ENCODE measurements at regions not wholly inside any gene's neighbourhood (a gene's known extent, or its start where the extent isn't known, plus 50 kb on each side); places are given as distances from the start of the nearest gene placed in this dataset.

- Histone ChIP-seq H3K9ac (ENCODE audit: low read depth in 1 of 2, low read length in 2 of 2) (no peak overlapping the region), H3K27me3 (ENCODE audit: control insufficient read depth in 4 of 4, insufficient read depth in 4 of 4, low read length in 3 of 4) (peaks cover 0 to 2% (median 0%) of the 10 kb centered on the region in 4 donors), H3K4me3 (ENCODE audit: low read depth in 1 of 3, low read length in 3 of 3) (no peak overlapping the region), H3K9me3 (ENCODE audit: control insufficient read depth in 4 of 4, low read length in 3 of 4) (no peaks in the 10 kb centered on the region), H3K4me1 (ENCODE audit: control insufficient read depth in 4 of 4, insufficient read depth in 4 of 4, low read length in 3 of 4) (no peaks in the 10 kb centered on the region), H3K36me3 (ENCODE audit: control insufficient read depth in 4 of 4, insufficient read depth in 3 of 4, low read depth in 1 of 4, low read length in 3 of 4) (no peaks in the 10 kb centered on the region), H3K27ac (ENCODE audit: low read depth in 1 of 2, low read length in 2 of 2) (no peak overlapping the region)
- TF ChIP-seq HNF4A (conservative IDR thresholded peaks at IDR 0.05) (no peak), MAX (IDR thresholded peaks at IDR 0.05) (no peak), TAF1 (conservative IDR thresholded peaks at IDR 0.05) (no peak)
- 82% methylated on average over 1 of the region's 1 CpG for whole genome bisulfite sequencing
- no peak for DNase-seq (ENCODE audit: low spot score)
Measured at GRCh38 chr12:61452076-61452475, 808.1 kb upstream of the USP15 start.

DNA sequence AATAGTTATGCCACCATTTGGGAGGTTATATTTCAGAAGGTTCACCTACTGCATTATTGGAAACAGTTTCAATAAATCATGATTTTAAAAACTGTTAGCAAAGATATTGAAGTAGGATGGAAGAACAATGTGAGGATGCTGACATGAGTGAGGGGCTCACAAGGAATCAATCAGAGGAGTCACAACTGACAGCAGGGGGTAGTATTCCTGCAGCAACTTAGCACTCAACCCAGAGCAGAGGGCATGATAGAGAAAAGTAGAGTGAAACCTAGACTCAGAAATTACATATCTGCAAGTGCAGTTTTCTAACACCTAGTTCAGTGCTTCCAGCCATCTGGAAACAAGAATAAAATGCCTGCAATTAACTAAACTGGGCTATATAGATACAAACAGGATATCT lies 772.5 kb upstream of the USP15 start:
- DNase-seq (ENCODE audit: low spot score), result no peak
- H3K27me3 ChIP-seq (ENCODE audit: control insufficient read depth in 4 of 4, insufficient read depth in 4 of 4, low read length in 3 of 4), result no peaks in the 10 kb centered on the region
- H3K4me1 ChIP-seq (ENCODE audit: control insufficient read depth in 4 of 4, insufficient read depth in 4 of 4, low read length in 3 of 4), result no peaks in the 10 kb centered on the region
- no peak overlapping the region for H3K9ac ChIP-seq (ENCODE audit: low read depth in 1 of 2, low read length in 2 of 2)
- no peak overlapping the region for H3K27ac ChIP-seq (ENCODE audit: low read depth in 1 of 2, low read length in 2 of 2)
- no peaks in the 10 kb centered on the region for H3K36me3 ChIP-seq (ENCODE audit: control insufficient read depth in 4 of 4, insufficient read depth in 3 of 4, low read depth in 1 of 4, low read length in 3 of 4)
- H3K9me3 ChIP-seq (ENCODE audit: control insufficient read depth in 4 of 4, low read length in 3 of 4), result no peaks in the 10 kb centered on the region
- no peak for TF ChIP-seq SP1 (IDR thresholded peaks at IDR 0.05)
- TF ChIP-seq RAD21 (IDR thresholded peaks at IDR 0.05), result no peak
- no peak for TF ChIP-seq RXRA (IDR thresholded peaks at IDR 0.05)
- TF ChIP-seq TAF1 (conservative IDR thresholded peaks at IDR 0.05), result no peak
- no peak for TF ChIP-seq HNF4G (IDR thresholded peaks at IDR 0.05)
- no peak for TF ChIP-seq GABPA (IDR thresholded peaks at IDR 0.05 in 1 of 2, conservative IDR thresholded peaks at IDR 0.05 in 1 of 2)
- no peak for TF ChIP-seq FOXA1 (IDR thresholded peaks at IDR 0.05)
- TF ChIP-seq ATF3 (IDR thresholded peaks at IDR 0.05), result no peak
- no peak for TF ChIP-seq REST (IDR thresholded peaks at IDR 0.05)
- no peak for TF ChIP-seq NR2F2 (IDR thresholded peaks at IDR 0.05)
- H3K4me3 ChIP-seq (ENCODE audit: low read depth in 1 of 3, low read length in 3 of 3), result no peak overlapping the region

- TF ChIP-seq ZBTB33 (IDR thresholded peaks at IDR 0.05) (no peak), SP1 (IDR thresholded peaks at IDR 0.05) (no peak)
- H3K36me3 ChIP-seq (ENCODE audit: control insufficient read depth in 4 of 4, insufficient read depth in 3 of 4, low read depth in 1 of 4, low read length in 3 of 4), result no peaks in the 10 kb centered on the region
Measured at GRCh38 chr12:61490526-61491498, 769.4 kb upstream of the USP15 start.

More at GRCh38 chr12:61490526-61491498, 769.4 kb upstream of the USP15 start:
- Histone ChIP-seq H3K4me1 (ENCODE audit: control insufficient read depth in 4 of 4, insufficient read depth in 4 of 4, low read length in 3 of 4) (no peaks in the 10 kb centered on the region), H3K27me3 (ENCODE audit: control insufficient read depth in 4 of 4, insufficient read depth in 4 of 4, low read length in 3 of 4) (no peaks in the 10 kb centered on the region), H3K9ac (ENCODE audit: low read depth in 1 of 2, low read length in 2 of 2) (no peak overlapping the region), H3K27ac (ENCODE audit: low read depth in 1 of 2, low read length in 2 of 2) (no peak overlapping the region), H3K9me3 (ENCODE audit: control insufficient read depth in 4 of 4, low read length in 3 of 4) (no peaks in the 10 kb centered on the region), H3K4me3 (ENCODE audit: low read depth in 1 of 3, low read length in 3 of 3) (no peak overlapping the region)
- DNase-seq (ENCODE audit: low spot score), result no peak
- 57% methylated on average over 4 of the region's 4 CpGs for WGBS
